CD4-positive, alpha-beta T cell (primary cell): ENCODE measurements at regions not wholly inside any gene's neighbourhood (a gene's known extent, or its start where the extent isn't known, plus 50 kb on each side); places are given as distances from the start of the nearest gene placed in this dataset.

ENCODE experiments used
- ATAC-seq: fragments of 200-7000 bp; cut with Tn5 transposase; one replicate; pipeline ENCODE4 v1.10.0; 2022; ENCODE audit warnings: mild to moderate bottlenecking; ENCODE audit not compliant: poor library complexity
- CTCF ChIA-PET: fragments of 350-600 bp; sonication (Branson Sonifier 250); formaldehyde crosslinking; loops from one replicate; lab custom pipeline; 2021; ENCODE audit warnings: antibody characterized with exemption, inconsistent platforms; lab: Charles Lee
- POLR2A ChIA-PET: fragments of 350-600 bp; sonication (Branson Sonifier 250); formaldehyde crosslinking; loops from one replicate; lab custom pipeline; 2021; ENCODE audit warnings: antibody characterized with exemption, inconsistent platforms; lab: Charles Lee
- DNase-seq, 14 experiments: peaks; one replicate each; pipeline ENCODE4 v3.0.0-alpha.2; 2013 to 2020; ENCODE audit warnings: mixed read lengths in 2 of 14
- H3K27ac ChIP-seq, 2 donors: one replicate each; pipeline versions ENCODE4 v1.5.1 to v1.7.0; 2013; ENCODE audit warnings: low read length in 2 of 2, low read depth in 1 of 2, mild to moderate bottlenecking in 1 of 2
- H3K27me3 ChIP-seq, 2 experiments: 1 replicate in 1 of 2; 2 replicates in 1 of 2; pipeline versions ENCODE4 v1.6.1 to v1.7.0; 2013; ENCODE audit warnings: low read length in 2 of 2, control low read depth in 1 of 2, mild to moderate bottlenecking in 1 of 2, moderate library complexity in 1 of 2; ENCODE audit not compliant: insufficient read depth in 2 of 2, control insufficient read depth in 1 of 2
- H3K36me3 ChIP-seq: one replicate; pipeline ENCODE4 v1.6.1; 2013; ENCODE audit warnings: low read length, control low read depth; ENCODE audit not compliant: insufficient read depth
- H3K4me1 ChIP-seq: one replicate; pipeline ENCODE4 v1.6.1; 2013; ENCODE audit warnings: low read length, control low read depth; ENCODE audit not compliant: insufficient read depth
- H3K4me3 ChIP-seq: one replicate; pipeline ENCODE4 v1.5.1; 2013; ENCODE audit warnings: mild to moderate bottlenecking, low read length, moderate library complexity
- H3K9me3 ChIP-seq, 2 experiments: 1 replicate in 1 of 2; 2 replicates in 1 of 2; pipeline versions ENCODE4 v1.6.1 to v1.7.0; 2013; ENCODE audit warnings: low read length in 2 of 2, mild to moderate bottlenecking in 2 of 2, control low read depth in 1 of 2, moderate library complexity in 1 of 2; ENCODE audit not compliant: control insufficient read depth in 1 of 2, insufficient read depth in 1 of 2
- H3K27ac Mint-ChIP-seq: one replicate; pipeline ENCODE4 v1.8.0; 2020; ENCODE audit warnings: mixed read lengths
- H3K27me3 Mint-ChIP-seq: one replicate; pipeline ENCODE4 v1.8.0; 2021; ENCODE audit warnings: mixed read lengths
- H3K36me3 Mint-ChIP-seq: one replicate; pipeline ENCODE4 v1.8.0; 2021; ENCODE audit warnings: low read depth, mixed read lengths
- H3K4me1 Mint-ChIP-seq: one replicate; pipeline ENCODE4 v1.8.0; 2021; ENCODE audit warnings: low read depth, mixed read lengths
- H3K4me3 Mint-ChIP-seq: one replicate; pipeline ENCODE4 v1.8.0; 2020; ENCODE audit warnings: mild to moderate bottlenecking, mixed read lengths
- H3K9me3 Mint-ChIP-seq: one replicate; pipeline ENCODE4 v1.8.0; 2020; ENCODE audit warnings: mixed read lengths
- intact Hi-C, 2 experiments: fragments of 100-400 bp; cut with DNase I in 1 of 2; cut with micrococcal nuclease in 1 of 2; formaldehyde crosslinking; loops; one replicate each; pipeline versions ENCODE4 v1.15.1 to v1.9.0; 2023 to 2025; cut with DNase I, micrococcal nuclease
- TF ChIP-seq, protein P1 (sequence below): fragments of 200-600 bp; IDR thresholded peaks from one replicate; pipeline ENCODE4 v1.8.0; 2022; ENCODE audit warnings: antibody characterized with exemption, mild to moderate bottlenecking

DNA sequence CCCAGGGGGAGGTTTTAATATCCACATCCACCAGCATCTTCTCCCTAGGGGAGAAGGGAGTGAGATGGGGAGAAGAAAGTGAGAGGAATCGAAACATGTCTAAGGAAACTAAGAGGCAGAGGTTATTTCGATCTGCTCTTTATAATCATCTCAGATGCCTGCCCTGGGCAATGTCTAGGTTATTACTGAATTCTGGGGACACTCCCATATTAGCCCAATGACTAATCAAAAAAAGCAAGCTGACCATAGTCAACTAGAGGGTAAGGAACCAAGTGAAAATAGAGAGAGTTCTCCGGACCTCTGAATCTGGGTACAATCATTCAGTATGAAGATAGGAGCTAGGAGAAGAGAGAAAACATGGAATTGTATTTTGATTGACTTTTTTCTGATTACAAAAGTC, 56.7 kb upstream of the EML4 start:
- ATAC-seq: no peak
- Histone ChIP-seq H3K27ac (no peak overlapping the region), H3K4me1 (peaks cover 77% of the 10 kb centered on the region), H3K27me3 (no peaks in the 10 kb centered on the region), H3K9me3 (no peaks in the 10 kb centered on the region), H3K36me3 (no peaks in the 10 kb centered on the region), H3K4me3 (no peak overlapping the region)
- peaks cover 47% of the 10 kb centered on the region for H3K4me1 Mint-ChIP-seq
- POLR2A ChIA-PET: interaction anchor here (3.7 to 13.7 kb wide), 2 partner anchors 12 to 13 kb away, joined by 20 to 255 read pairs; no protein-coding TSS in a partner anchor
- H3K27me3 Mint-ChIP-seq: no peaks in the 10 kb centered on the region
- intact Hi-C loops: no loop called here
- DNase-seq: no peak
- no peaks in the 10 kb centered on the region for H3K9me3 Mint-ChIP-seq
- TF ChIP-seq, protein P1, sequence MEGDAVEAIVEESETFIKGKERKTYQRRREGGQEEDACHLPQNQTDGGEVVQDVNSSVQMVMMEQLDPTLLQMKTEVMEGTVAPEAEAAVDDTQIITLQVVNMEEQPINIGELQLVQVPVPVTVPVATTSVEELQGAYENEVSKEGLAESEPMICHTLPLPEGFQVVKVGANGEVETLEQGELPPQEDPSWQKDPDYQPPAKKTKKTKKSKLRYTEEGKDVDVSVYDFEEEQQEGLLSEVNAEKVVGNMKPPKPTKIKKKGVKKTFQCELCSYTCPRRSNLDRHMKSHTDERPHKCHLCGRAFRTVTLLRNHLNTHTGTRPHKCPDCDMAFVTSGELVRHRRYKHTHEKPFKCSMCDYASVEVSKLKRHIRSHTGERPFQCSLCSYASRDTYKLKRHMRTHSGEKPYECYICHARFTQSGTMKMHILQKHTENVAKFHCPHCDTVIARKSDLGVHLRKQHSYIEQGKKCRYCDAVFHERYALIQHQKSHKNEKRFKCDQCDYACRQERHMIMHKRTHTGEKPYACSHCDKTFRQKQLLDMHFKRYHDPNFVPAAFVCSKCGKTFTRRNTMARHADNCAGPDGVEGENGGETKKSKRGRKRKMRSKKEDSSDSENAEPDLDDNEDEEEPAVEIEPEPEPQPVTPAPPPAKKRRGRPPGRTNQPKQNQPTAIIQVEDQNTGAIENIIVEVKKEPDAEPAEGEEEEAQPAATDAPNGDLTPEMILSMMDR: no peak
- H3K36me3 Mint-ChIP-seq: no peaks in the 10 kb centered on the region
- no peak overlapping the region for H3K4me3 Mint-ChIP-seq
- H3K27ac Mint-ChIP-seq: peak overlapping the region; percentile 30
- CTCF ChIA-PET: no interaction called here

DNA sequence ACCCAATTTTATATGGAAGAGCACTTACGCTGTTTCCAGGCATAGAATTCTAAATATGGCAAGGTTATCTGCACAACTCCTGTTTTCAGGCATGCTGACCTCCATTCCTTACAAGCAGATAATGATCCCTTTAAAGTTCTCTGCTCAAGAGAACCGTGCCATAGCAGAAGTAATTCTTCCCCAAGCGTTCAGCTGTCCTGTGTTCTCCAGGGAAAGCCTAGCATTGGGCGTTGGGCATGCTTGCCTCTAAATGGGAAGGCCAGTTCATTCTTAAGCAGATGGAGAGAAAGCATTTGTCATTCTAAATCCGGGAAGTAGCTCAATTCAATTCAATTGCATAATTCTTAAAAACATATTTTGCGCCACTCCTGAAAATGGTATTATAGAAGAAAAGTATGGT, 55.7 kb upstream of the EML4 start:
- DNase-seq (no peak), ATAC-seq (no peak)
- intact Hi-C loops: no loop called here
- Mint-ChIP-seq H3K27me3 (no peaks in the 10 kb centered on the region), H3K27ac (no peak overlapping the region), H3K36me3 (no peaks in the 10 kb centered on the region), H3K4me1 (peaks cover 58% of the 10 kb centered on the region), H3K9me3 (no peaks in the 10 kb centered on the region), H3K4me3 (no peak overlapping the region)
- TF ChIP-seq, protein P1: no peak
- H3K4me1 ChIP-seq: peaks cover 71% of the 10 kb centered on the region
- POLR2A ChIA-PET: interaction anchor here (3.7 to 6.9 kb wide), 2 partner anchors 7 to 11 kb away, joined by 20 to 59 read pairs; no protein-coding TSS in a partner anchor
- CTCF ChIA-PET: interaction anchor here (0.7 to 1.5 kb wide), 2 partner anchors 11 to 47 kb away, joined by 3 read pairs; no protein-coding TSS in a partner anchor
- H3K9me3 ChIP-seq: no peaks in the 10 kb centered on the region
- H3K27ac ChIP-seq: no peak overlapping the region
- H3K36me3 ChIP-seq: no peaks in the 10 kb centered on the region
- H3K27me3 ChIP-seq: no peaks in the 10 kb centered on the region
- H3K4me3 ChIP-seq: no peak overlapping the region

DNA sequence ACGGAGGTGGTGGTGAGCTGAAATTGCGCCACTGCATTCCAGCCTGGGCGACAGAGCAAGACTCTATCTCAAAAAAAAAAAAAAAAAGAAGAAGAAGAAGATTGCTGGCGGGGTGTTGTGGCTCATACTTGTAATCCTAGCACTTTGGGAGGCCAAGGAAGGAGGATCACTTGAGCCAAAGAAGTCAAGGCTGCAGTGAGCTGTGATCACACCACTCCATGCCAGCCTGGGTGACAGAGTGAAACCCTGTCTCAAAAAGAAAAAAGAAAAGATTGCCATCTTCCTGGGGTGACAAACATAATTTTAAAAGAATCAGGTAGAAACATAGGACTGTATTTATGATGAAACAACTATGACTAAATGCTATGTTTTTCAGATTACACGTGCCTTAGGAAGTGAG, 55.1 kb upstream of the EML4 start:
- DNase-seq: no peak
- H3K27ac Mint-ChIP-seq: peak overlapping the region; percentile 8
- CTCF ChIA-PET: interaction anchor here (0.7 to 1.5 kb wide), 2 partner anchors 11 to 46 kb away, joined by 3 read pairs; no protein-coding TSS in a partner anchor
- peaks cover 64% of the 10 kb centered on the region for H3K4me1 Mint-ChIP-seq
- peaks cover 70% of the 10 kb centered on the region for H3K4me1 ChIP-seq
- no peak overlapping the region for H3K27ac ChIP-seq
- POLR2A ChIA-PET: interaction anchor here (1.4 to 6.9 kb wide), 4 partner anchors 7 to 19 kb away, joined by 6 to 59 read pairs (median 14); no protein-coding TSS in a partner anchor
- TF ChIP-seq, protein P1: no peak
- H3K9me3 ChIP-seq: no peaks in the 10 kb centered on the region
- H3K36me3 Mint-ChIP-seq: no peaks in the 10 kb centered on the region
- no peak overlapping the region for H3K4me3 Mint-ChIP-seq
- no peak overlapping the region for H3K4me3 ChIP-seq
- H3K27me3 Mint-ChIP-seq: no peaks in the 10 kb centered on the region
- no peaks in the 10 kb centered on the region for H3K9me3 Mint-ChIP-seq
- no peak for ATAC-seq
- H3K36me3 ChIP-seq: no peaks in the 10 kb centered on the region
- intact Hi-C loops: no loop called here
- H3K27me3 ChIP-seq: no peaks in the 10 kb centered on the region
